Stimulated activated naive B cell treated with anti-CD40 and anti-IgM and Interleukin-4, amounts not matched to agents 10 μg/mL and 1 μg/mL and 100 μg/mL, for 72 hours (primary cell): ENCODE measurements at regions not wholly inside any gene's neighbourhood (a gene's known extent, or its start where the extent isn't known, plus 50 kb on each side); places are given as distances from the start of the nearest gene placed in this dataset.
"Not testable (repeated sequence)": the region's sequence is repeated elsewhere in the genome, so short reads cannot be mapped to it uniquely, and the experiment has no call there.

Source experiments
- ATAC-seq, 2 donors: fragments of 150-1000 bp; cut with Tn5 transposase; replicated peaks; 2 replicates each; pipeline ENCODE4 v1.10.0; 2021; ENCODE audit warnings: moderate library complexity in 1 of 2
- DNase-seq: peaks from one replicate; pipeline ENCODE4 v3.0.0; 2021
- H3K27ac Mint-ChIP-seq: one replicate; pipeline ENCODE4 v1.8.0; 2022; ENCODE audit warnings: mild to moderate bottlenecking, mixed read lengths
- H3K27me3 Mint-ChIP-seq, 2 donors: one replicate each; pipeline ENCODE4 v1.8.0; 2022; ENCODE audit warnings: mixed read lengths in 2 of 2
- H3K36me3 Mint-ChIP-seq, 2 donors: one replicate each; pipeline ENCODE4 v1.8.0; 2022; ENCODE audit warnings: mixed read lengths in 2 of 2, mild to moderate bottlenecking in 1 of 2
- H3K4me1 Mint-ChIP-seq, 2 donors: one replicate each; pipeline ENCODE4 v1.8.0; 2022; ENCODE audit warnings: mixed read lengths in 2 of 2, mild to moderate bottlenecking in 1 of 2
- H3K4me3 Mint-ChIP-seq, 2 donors: one replicate each; pipeline ENCODE4 v1.8.0; 2022; ENCODE audit warnings: mild to moderate bottlenecking in 2 of 2, mixed read lengths in 2 of 2, moderate library complexity in 1 of 2
- H3K9me3 Mint-ChIP-seq, 2 donors: one replicate each; pipeline ENCODE4 v1.8.0; 2022; ENCODE audit warnings: mixed read lengths in 2 of 2, mild to moderate bottlenecking in 1 of 2

- Mint-ChIP-seq H3K36me3 (no peaks in the 10 kb centered on the region), H3K4me1 (no peaks in the 10 kb centered on the region), H3K4me3 (no peak overlapping the region), H3K27ac (no peak overlapping the region), H3K9me3 (no peaks in the 10 kb centered on the region), H3K27me3 (no peaks in the 10 kb centered on the region)
- no peak for ATAC-seq
- DNase-seq: no peak
Observed at GRCh38 chr5:83839256-83839655, 118.6 kb upstream of the HAPLN1 start.

GRCh38 chr5:83837265-83837907 is 116.7 kb upstream of the HAPLN1 start:
- DNase-seq (no peak), ATAC-seq (no peak)
- H3K27me3 Mint-ChIP-seq: no peaks in the 10 kb centered on the region
- peaks cover 0 to 2% of the 10 kb centered on the region in 2 donors for H3K9me3 Mint-ChIP-seq
- H3K36me3 Mint-ChIP-seq: no peaks in the 10 kb centered on the region
- H3K4me3 Mint-ChIP-seq: no peak overlapping the region
- H3K4me1 Mint-ChIP-seq: no peaks in the 10 kb centered on the region
- H3K27ac Mint-ChIP-seq: no peak overlapping the region

- H3K9me3 Mint-ChIP-seq: peaks cover 4% of the 10 kb centered on the region in 2 donors
- H3K27ac Mint-ChIP-seq: no peak overlapping the region
- no peaks in the 10 kb centered on the region for H3K4me1 Mint-ChIP-seq
- DNase-seq (no peak), ATAC-seq (no peak)
- no peaks in the 10 kb centered on the region for H3K36me3 Mint-ChIP-seq
- no peak overlapping the region for H3K4me3 Mint-ChIP-seq
- peaks cover 0 to 4% of the 10 kb centered on the region in 2 donors for H3K27me3 Mint-ChIP-seq
Observed at GRCh38 chr5:83834306-83834705, 113.7 kb upstream of the HAPLN1 start.

DNA sequence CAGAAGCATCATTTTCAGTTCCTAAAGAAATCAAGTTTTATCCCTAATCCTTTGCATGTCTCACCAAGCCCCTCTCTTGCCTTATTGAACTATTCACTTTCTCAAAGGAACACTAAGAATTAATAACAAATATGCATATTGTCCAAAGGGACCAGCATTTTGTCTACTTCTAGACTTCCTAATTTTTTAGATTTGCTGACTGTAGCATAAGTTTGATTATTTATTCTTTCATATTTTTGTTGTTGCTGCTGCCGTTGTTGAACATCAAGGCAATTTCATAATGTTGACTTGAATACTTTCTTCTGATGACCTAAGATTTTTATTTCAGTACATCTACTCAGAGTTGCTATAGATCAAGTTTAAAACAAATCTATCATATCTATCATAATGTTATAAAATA is 111.2 kb upstream of the HAPLN1 start:
- H3K4me1 Mint-ChIP-seq: no peaks in the 10 kb centered on the region
- H3K4me3 Mint-ChIP-seq: no peak overlapping the region
- peaks cover 4% of the 10 kb centered on the region in 2 donors for H3K9me3 Mint-ChIP-seq
- ATAC-seq (no peak), DNase-seq (no peak)
- no peak overlapping the region for H3K27ac Mint-ChIP-seq
- H3K36me3 Mint-ChIP-seq: no peaks in the 10 kb centered on the region
- peaks cover 0 to 4% of the 10 kb centered on the region in 2 donors for H3K27me3 Mint-ChIP-seq

GRCh38 chr5:83827111-83827557 is 106.5 kb upstream of the HAPLN1 start:
- Mint-ChIP-seq H3K9me3 (peaks cover 4% of the 10 kb centered on the region in 2 donors), H3K27me3 (peaks cover 0 to 4% of the 10 kb centered on the region in 2 donors), H3K4me3 (no peak overlapping the region), H3K4me1 (no peaks in the 10 kb centered on the region), H3K36me3 (no peaks in the 10 kb centered on the region), H3K27ac (no peak overlapping the region)
- no peak for DNase-seq
- ATAC-seq: no peak

DNA sequence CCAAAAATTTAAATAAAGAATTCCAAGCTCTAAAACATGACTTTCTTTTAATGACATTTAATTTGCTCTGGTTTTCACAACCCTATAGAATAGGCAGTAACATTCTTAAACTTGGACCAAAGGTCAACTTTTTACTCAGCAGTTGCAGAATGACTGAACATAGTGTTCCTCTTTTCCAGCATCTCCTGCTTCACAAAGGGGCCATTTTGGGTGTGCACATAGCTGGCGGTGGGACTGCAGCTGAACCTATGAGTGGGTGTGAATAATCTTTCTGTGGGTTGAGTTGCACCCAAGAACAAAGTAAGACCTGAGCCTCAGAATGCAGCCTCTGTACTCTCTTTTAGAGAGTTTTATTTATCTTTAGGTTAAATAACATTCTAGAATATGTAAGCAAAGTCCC is 96.9 kb upstream of the HAPLN1 start:
- H3K4me3 Mint-ChIP-seq: no peak overlapping the region
- DNase-seq: no peak
- no peaks in the 10 kb centered on the region for H3K4me1 Mint-ChIP-seq
- ATAC-seq: peak; percentile 54 to 59
- H3K36me3 Mint-ChIP-seq: no peaks in the 10 kb centered on the region
- no peak overlapping the region for H3K27ac Mint-ChIP-seq
- peaks cover 7 to 8% of the 10 kb centered on the region in 2 donors for H3K9me3 Mint-ChIP-seq
- H3K27me3 Mint-ChIP-seq: no peaks in the 10 kb centered on the region

- no peak for ATAC-seq
- Mint-ChIP-seq H3K4me3 (no peak overlapping the region), H3K27ac (no peak overlapping the region), H3K4me1 (no peaks in the 10 kb centered on the region), H3K9me3 (peaks cover 7 to 8% of the 10 kb centered on the region in 2 donors), H3K27me3 (no peaks in the 10 kb centered on the region), H3K36me3 (no peaks in the 10 kb centered on the region)
- no peak for DNase-seq
Observed at GRCh38 chr5:83815661-83816060, 95.0 kb upstream of the HAPLN1 start.

- H3K9me3 Mint-ChIP-seq: peaks cover 0 to 4% of the 10 kb centered on the region in 2 donors
- no peak overlapping the region for H3K4me3 Mint-ChIP-seq
- DNase-seq (no peak), ATAC-seq (no peak)
- no peaks in the 10 kb centered on the region for H3K27me3 Mint-ChIP-seq
- H3K27ac Mint-ChIP-seq: no peak overlapping the region
- H3K36me3 Mint-ChIP-seq: no peaks in the 10 kb centered on the region
- H3K4me1 Mint-ChIP-seq: no peaks in the 10 kb centered on the region
Observed at GRCh38 chr5:83810511-83810910, 89.9 kb upstream of the HAPLN1 start.

DNA sequence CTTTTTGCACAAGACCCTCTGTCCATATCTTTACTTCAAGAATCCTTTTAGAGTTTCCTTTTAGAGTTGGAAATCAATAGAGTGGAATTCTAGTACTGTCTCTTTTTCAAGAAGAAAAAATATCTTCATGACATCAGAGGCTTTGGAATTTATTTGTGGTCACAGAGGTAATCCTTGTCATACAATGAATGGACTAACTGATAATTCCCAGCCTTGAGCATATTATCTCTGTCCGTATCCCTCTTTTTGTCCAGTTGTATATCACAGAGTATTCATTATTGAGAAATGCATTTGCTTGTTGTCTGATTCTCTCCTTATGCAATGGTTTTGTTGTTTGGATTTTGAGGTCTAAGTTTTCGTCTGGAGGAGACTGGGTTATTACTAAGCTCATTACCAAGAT is 82.0 kb upstream of the HAPLN1 start:
- no peak overlapping the region for H3K4me3 Mint-ChIP-seq
- no peaks in the 10 kb centered on the region for H3K4me1 Mint-ChIP-seq
- H3K27me3 Mint-ChIP-seq: no peaks in the 10 kb centered on the region
- no peak overlapping the region for H3K27ac Mint-ChIP-seq
- H3K9me3 Mint-ChIP-seq: no peaks in the 10 kb centered on the region
- no peaks in the 10 kb centered on the region for H3K36me3 Mint-ChIP-seq
- ATAC-seq (no peak), DNase-seq (no peak)

DNA sequence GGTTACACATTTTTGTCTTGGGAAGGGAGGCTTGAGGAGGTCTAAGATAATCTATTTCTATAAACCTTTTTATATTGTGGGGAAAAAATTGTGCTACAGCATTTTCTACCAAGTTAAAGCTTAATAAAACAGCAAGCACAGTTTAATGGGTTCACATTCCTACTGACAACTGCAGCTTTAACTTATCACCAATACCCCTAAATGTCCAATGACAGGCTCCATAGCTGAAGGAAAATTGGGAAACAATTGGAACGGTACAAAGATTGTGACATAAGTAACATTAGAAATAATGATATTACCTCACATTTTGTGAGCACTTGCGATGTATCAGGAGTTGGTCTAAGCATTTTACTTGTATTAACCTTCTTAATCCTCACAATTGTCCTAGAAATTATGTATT is 79.5 kb upstream of the HAPLN1 start:
- Mint-ChIP-seq H3K9me3 (no peaks in the 10 kb centered on the region), H3K27ac (no peak overlapping the region), H3K4me3 (no peak overlapping the region), H3K27me3 (no peaks in the 10 kb centered on the region), H3K36me3 (no peaks in the 10 kb centered on the region), H3K4me1 (no peaks in the 10 kb centered on the region)
- DNase-seq: no peak
- no peak for ATAC-seq

DNA sequence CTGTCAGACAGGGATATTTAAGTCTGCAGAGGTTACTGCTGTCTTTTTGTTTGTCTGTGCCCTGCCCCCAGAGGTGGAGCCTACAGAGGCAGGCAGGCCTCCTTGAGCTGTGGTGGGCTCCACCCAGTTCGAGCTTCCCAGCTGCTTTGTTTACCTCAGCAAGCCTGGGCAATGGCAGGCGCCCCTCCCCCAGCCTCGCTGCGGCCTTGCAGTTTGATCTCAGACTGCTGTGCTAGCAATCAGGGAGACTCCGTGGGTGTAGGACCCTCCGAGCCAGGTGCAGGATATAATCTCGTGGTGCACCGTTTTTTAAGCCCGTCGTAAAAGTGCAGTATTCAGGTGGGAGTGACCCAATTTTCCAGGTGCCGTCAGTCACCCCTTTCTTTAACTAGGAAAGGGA is 78.4 kb upstream of the HAPLN1 start:
- DNase-seq, H3K36me3 Mint-ChIP-seq, H3K27ac Mint-ChIP-seq, H3K4me1 Mint-ChIP-seq, H3K9me3 Mint-ChIP-seq, H3K4me3 Mint-ChIP-seq, H3K27me3 Mint-ChIP-seq, ATAC-seq: not testable (repeated sequence)

DNA sequence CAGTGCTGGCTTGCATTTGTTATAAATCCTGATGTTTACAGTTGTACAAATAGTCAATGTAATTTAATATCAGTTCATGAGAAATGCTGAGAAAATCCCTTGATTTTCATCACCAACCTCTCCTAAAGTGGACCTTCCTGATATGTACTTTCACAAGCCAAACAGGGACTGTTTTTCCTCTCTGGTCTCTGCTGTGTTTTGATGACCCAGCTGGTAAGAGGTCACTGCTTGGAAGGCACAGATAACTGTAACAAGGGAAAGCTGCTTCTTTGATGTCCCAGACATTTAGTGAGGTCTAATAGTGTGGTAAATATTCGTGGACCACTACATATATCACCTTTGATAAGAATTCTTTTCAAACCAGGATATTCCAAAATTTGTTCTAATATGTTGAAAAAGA is 68.7 kb upstream of the HAPLN1 start:
- H3K27ac Mint-ChIP-seq: no peak overlapping the region
- no peak overlapping the region for H3K4me3 Mint-ChIP-seq
- H3K27me3 Mint-ChIP-seq: peaks cover 7 to 12% of the 10 kb centered on the region in 2 donors
- no peaks in the 10 kb centered on the region for H3K36me3 Mint-ChIP-seq
- H3K9me3 Mint-ChIP-seq: peaks cover 0 to 3% of the 10 kb centered on the region in 2 donors
- H3K4me1 Mint-ChIP-seq: no peaks in the 10 kb centered on the region
- DNase-seq: no peak
- ATAC-seq: no peak

GRCh38 chr5:83787631-83788030 is 67.0 kb upstream of the HAPLN1 start:
- Mint-ChIP-seq H3K9me3 (peaks cover 0 to 3% of the 10 kb centered on the region in 2 donors), H3K27ac (no peak overlapping the region), H3K4me1 (no peaks in the 10 kb centered on the region), H3K36me3 (no peaks in the 10 kb centered on the region), H3K4me3 (no peak overlapping the region), H3K27me3 (peaks cover 7 to 12% of the 10 kb centered on the region in 2 donors)
- ATAC-seq (no peak), DNase-seq (no peak)

DNA sequence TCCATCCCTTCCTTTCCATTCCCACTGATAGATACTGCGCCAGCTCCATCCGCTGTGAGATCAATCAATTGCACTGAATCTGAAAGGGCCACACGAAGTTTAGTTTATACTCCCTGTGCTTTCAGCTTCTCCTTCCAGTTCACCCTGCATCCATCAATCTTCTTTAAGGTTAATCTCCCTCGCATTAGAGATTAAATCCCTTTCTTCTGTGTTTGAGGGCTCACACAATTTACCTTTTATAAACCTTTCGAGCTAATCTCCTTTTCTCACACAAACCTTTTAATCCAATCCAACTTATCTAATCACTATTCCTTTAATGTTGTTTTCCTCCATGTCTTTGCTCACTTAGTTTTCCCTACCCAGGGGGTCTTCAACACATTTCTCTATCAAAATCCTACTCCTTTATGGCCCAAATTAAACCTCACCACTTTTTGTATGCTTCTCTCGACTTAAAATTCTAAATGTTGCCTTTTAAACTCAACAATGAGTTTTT is 64.6 kb upstream of the HAPLN1 start:
- ATAC-seq (no peak), DNase-seq (no peak)
- Mint-ChIP-seq H3K4me1 (no peaks in the 10 kb centered on the region), H3K36me3 (no peaks in the 10 kb centered on the region), H3K9me3 (peaks cover 0 to 2% of the 10 kb centered on the region in 2 donors), H3K27me3 (peaks cover 7 to 12% of the 10 kb centered on the region in 2 donors), H3K4me3 (no peak overlapping the region), H3K27ac (no peak overlapping the region)

GRCh38 chr5:83780699-83781350 is 60.2 kb upstream of the HAPLN1 start:
- ATAC-seq (no peak), DNase-seq (no peak)
- Mint-ChIP-seq H3K36me3 (no peaks in the 10 kb centered on the region), H3K4me1 (no peaks in the 10 kb centered on the region), H3K4me3 (no peak overlapping the region), H3K27ac (no peak overlapping the region), H3K9me3 (peaks cover 0 to 2% of the 10 kb centered on the region in 2 donors), H3K27me3 (peaks cover 7 to 12% of the 10 kb centered on the region in 2 donors)
